Keratinocyte (primary cell): ENCODE measurements at regions not wholly inside any gene's neighbourhood (a gene's known extent, or its start where the extent isn't known, plus 50 kb on each side); places are given as distances from the start of the nearest gene placed in this dataset.

Experiments used
- EZH2 ChIP-seq: IDR thresholded peaks from one replicate; pipeline ENCODE4 v1.6.1; 2012; ENCODE audit warnings: inconsistent platforms, mild to moderate bottlenecking, low read length, moderate library complexity
- TF ChIP-seq, protein P1 (sequence below), 3 experiments: IDR thresholded peaks in 1 of 3; conservative IDR thresholded peaks in 1 of 3; optimal IDR thresholded peaks in 1 of 3; 2 replicates in 2 of 3; 3 replicates in 1 of 3; pipeline versions ENCODE3 to v1.5.1; 2011; ENCODE audit warnings: low read length in 3 of 3, mild to moderate bottlenecking in 3 of 3, moderate library complexity in 2 of 3, control low read depth in 1 of 3, inconsistent platforms in 1 of 3; ENCODE audit not compliant: insufficient read depth in 2 of 3; ENCODE audit errors: extremely low read depth in 1 of 3

DNA sequence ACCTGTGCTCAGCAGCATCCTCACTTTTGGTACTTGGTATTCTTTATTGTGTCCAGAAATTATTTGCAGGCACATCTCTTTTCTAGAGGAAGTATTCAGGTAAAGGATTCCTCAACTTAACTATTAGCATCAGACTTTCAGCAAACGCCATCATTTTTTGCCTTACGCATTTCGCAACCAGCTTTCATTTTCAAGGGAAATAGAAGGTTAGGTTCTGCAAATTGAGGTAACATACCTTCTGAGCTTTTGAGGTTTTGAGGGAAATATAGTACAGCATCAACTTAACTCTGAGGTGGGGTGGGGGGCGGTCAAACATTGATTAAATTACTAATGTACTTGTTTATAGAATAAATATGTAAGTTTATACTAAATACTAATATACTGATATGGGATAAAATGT is 243.6 kb upstream of the RIMS1 start:
- TF ChIP-seq, protein P1, sequence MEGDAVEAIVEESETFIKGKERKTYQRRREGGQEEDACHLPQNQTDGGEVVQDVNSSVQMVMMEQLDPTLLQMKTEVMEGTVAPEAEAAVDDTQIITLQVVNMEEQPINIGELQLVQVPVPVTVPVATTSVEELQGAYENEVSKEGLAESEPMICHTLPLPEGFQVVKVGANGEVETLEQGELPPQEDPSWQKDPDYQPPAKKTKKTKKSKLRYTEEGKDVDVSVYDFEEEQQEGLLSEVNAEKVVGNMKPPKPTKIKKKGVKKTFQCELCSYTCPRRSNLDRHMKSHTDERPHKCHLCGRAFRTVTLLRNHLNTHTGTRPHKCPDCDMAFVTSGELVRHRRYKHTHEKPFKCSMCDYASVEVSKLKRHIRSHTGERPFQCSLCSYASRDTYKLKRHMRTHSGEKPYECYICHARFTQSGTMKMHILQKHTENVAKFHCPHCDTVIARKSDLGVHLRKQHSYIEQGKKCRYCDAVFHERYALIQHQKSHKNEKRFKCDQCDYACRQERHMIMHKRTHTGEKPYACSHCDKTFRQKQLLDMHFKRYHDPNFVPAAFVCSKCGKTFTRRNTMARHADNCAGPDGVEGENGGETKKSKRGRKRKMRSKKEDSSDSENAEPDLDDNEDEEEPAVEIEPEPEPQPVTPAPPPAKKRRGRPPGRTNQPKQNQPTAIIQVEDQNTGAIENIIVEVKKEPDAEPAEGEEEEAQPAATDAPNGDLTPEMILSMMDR (optimal IDR thresholded peaks at IDR 0.05 in 1 of 3, IDR thresholded peaks at IDR 0.05 in 1 of 3, conservative IDR thresholded peaks at IDR 0.05 in 1 of 3; ENCODE audit: extremely low read depth in 1 of 3, insufficient read depth in 2 of 3, low read length in 3 of 3) = no peak
- TF ChIP-seq EZH2 = no peak
